Activated T-cell treated with anti-CD3 and anti-CD28 coated beads for 24 hours (primary cell): ENCODE measurements at regions not wholly inside any gene's neighbourhood (a gene's known extent, or its start where the extent isn't known, plus 50 kb on each side); places are given as distances from the start of the nearest gene placed in this dataset.
"Not testable (repeated sequence)": the region's sequence is repeated elsewhere in the genome, so short reads cannot be mapped to it uniquely, and the experiment has no call there.

Experiments
- DNase-seq: peaks from one replicate; pipeline ENCODE4 v3.0.0-alpha.2; 2020; ENCODE audit warnings: low read depth

GRCh38 chr4:66554826-66555225 is 884.5 kb upstream of the EPHA5 start:
- no peak for DNase-seq

GRCh38 chr4:66545301-66545700 is 875.0 kb upstream of the EPHA5 start:
- not testable (repeated sequence) for DNase-seq

- DNase-seq = no peak
Observed at GRCh38 chr4:66544281-66544680, 874.0 kb upstream of the EPHA5 start.

GRCh38 chr4:66539745-66540144 is 869.5 kb upstream of the EPHA5 start:
- no peak for DNase-seq

GRCh38 chr4:66524781-66525180 is 854.5 kb upstream of the EPHA5 start:
- DNase-seq = no peak

- DNase-seq = no peak
Observed at GRCh38 chr4:66522244-66522643, 852.0 kb upstream of the EPHA5 start.

- no peak for DNase-seq
Observed at GRCh38 chr4:66516940-66517339, 846.7 kb upstream of the EPHA5 start.

- no peak for DNase-seq
Observed at GRCh38 chr4:66506985-66507384, 836.7 kb upstream of the EPHA5 start.

- no peak for DNase-seq
Observed at GRCh38 chr4:66501997-66502396, 831.7 kb upstream of the EPHA5 start.

GRCh38 chr4:66490729-66491128 is 820.4 kb upstream of the EPHA5 start:
- no peak for DNase-seq

GRCh38 chr4:66489783-66490452 is 819.6 kb upstream of the EPHA5 start:
- no peak for DNase-seq

GRCh38 chr4:66489370-66489769 is 819.1 kb upstream of the EPHA5 start:
- no peak for DNase-seq

GRCh38 chr4:66486068-66486467 is 815.8 kb upstream of the EPHA5 start:
- no peak for DNase-seq

- no peak for DNase-seq
Observed at GRCh38 chr4:66482186-66482585, 811.9 kb upstream of the EPHA5 start.

GRCh38 chr4:66475596-66475995 is 805.3 kb upstream of the EPHA5 start:
- no peak for DNase-seq

- DNase-seq = no peak
Observed at GRCh38 chr4:66465111-66465510, 794.8 kb upstream of the EPHA5 start.

- not testable (repeated sequence) for DNase-seq
Observed at GRCh38 chr4:66462890-66463289, 792.6 kb upstream of the EPHA5 start.

- no peak for DNase-seq
Observed at GRCh38 chr4:66451741-66452140, 781.5 kb upstream of the EPHA5 start.

GRCh38 chr4:66443008-66443407 is 772.7 kb upstream of the EPHA5 start:
- no peak for DNase-seq

GRCh38 chr4:66439508-66439907 is 769.2 kb upstream of the EPHA5 start:
- no peak for DNase-seq

- DNase-seq = no peak
Observed at GRCh38 chr4:66433706-66434105, 763.4 kb upstream of the EPHA5 start.

- no peak for DNase-seq
Observed at GRCh38 chr4:66430856-66431255, 760.6 kb upstream of the EPHA5 start.

GRCh38 chr4:66429276-66429675 is 759.0 kb upstream of the EPHA5 start:
- no peak for DNase-seq

GRCh38 chr4:66416425-66416824 is 746.1 kb upstream of the EPHA5 start:
- DNase-seq = no peak

- DNase-seq = no peak
Observed at GRCh38 chr4:66404141-66404540, 733.9 kb upstream of the EPHA5 start.
